Ectodermal cell (in vitro differentiated cells): ENCODE measurements at regions not wholly inside any gene's neighbourhood (a gene's known extent, or its start where the extent isn't known, plus 50 kb on each side); places are given as distances from the start of the nearest gene placed in this dataset.
"Not testable (repeated sequence)": the region's sequence is repeated elsewhere in the genome, so short reads cannot be mapped to it uniquely, and the experiment has no call there.

ENCODE experiments used
- H3K27ac ChIP-seq: 2 replicates; pipeline ENCODE4 v1.7.0; 2013; ENCODE audit warnings: mild to moderate bottlenecking, low read depth, low read length; ENCODE audit not compliant: insufficient read depth, poor library complexity, severe bottlenecking
- H3K27me3 ChIP-seq: 2 replicates; pipeline ENCODE4 v1.7.0; 2013; ENCODE audit warnings: mild to moderate bottlenecking, low read length; ENCODE audit not compliant: insufficient read depth, control insufficient read depth, poor library complexity, severe bottlenecking
- H3K36me3 ChIP-seq: one replicate; pipeline ENCODE4 v1.7.0; 2013; ENCODE audit warnings: low read length; ENCODE audit not compliant: control insufficient read depth, insufficient read depth
- H3K4me1 ChIP-seq: one replicate; pipeline ENCODE4 v1.7.0; 2013; ENCODE audit warnings: low read length; ENCODE audit not compliant: control insufficient read depth, insufficient read depth
- H3K4me3 ChIP-seq: 2 replicates; pipeline ENCODE4 v1.7.0; 2013; ENCODE audit warnings: low read depth, low read length, control low read depth; ENCODE audit not compliant: insufficient read depth
- H3K9me3 ChIP-seq: 2 replicates; pipeline ENCODE4 v1.7.0; 2013; ENCODE audit warnings: mild to moderate bottlenecking, low read length, moderate library complexity; ENCODE audit not compliant: control insufficient read depth
- WGBS, 2 experiments: methylation state at CpG; one replicate each; pipeline ENCODE4 v1.1.7; 2013; ENCODE audit warnings: missing lambda C conversion rate in 2 of 2; 5-methylcytosine and 5-hydroxymethylcytosine counted together

- 0 to 1% methylated on average over 17 to 19 of the region's 19 CpGs for WGBS, 2 experiments
- H3K27me3 ChIP-seq: peaks cover 33% of the 10 kb centered on the region
- H3K4me3 ChIP-seq: peak overlapping the region; percentile 53
- no peak overlapping the region for H3K27ac ChIP-seq
- H3K4me1 ChIP-seq: no peaks in the 10 kb centered on the region
- no peaks in the 10 kb centered on the region for H3K9me3 ChIP-seq
- no peaks in the 10 kb centered on the region for H3K36me3 ChIP-seq
Observed at GRCh38 chr15:98547741-98548138, 100.6 kb upstream of the IGF1R start.

- Histone ChIP-seq H3K9me3 (no peaks in the 10 kb centered on the region), H3K27ac (no peak overlapping the region), H3K4me1 (no peaks in the 10 kb centered on the region), H3K36me3 (no peaks in the 10 kb centered on the region), H3K4me3 (peak overlapping the region; percentile 53), H3K27me3 (peaks cover 33% of the 10 kb centered on the region)
- WGBS, 2 experiments: 0% methylated on average over 65 of the region's 65 CpGs
Observed at GRCh38 chr15:98548139-98548971, 100.0 kb upstream of the IGF1R start.

DNA sequence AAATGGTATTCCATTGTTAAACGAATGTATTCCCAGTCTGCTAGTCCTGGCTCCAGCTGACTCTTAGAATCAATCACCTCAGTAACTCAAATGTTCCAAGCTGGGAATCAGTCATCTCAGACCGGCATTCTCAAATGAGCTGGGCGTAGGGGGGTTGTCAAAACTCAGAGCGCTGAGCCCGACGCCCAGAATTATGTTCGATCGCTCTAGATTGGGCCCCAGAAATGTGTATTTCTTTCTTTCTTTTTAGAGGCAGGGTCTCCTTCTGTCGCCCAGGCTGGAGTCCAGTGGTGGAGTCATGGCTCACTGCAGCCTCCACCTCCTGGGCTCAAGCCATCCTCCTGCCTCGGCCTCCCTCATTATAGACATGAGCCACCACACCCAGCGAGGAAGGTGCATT is 99.3 kb upstream of the IGF1R start:
- H3K4me3 ChIP-seq: peak overlapping the region; percentile 53
- H3K4me1 ChIP-seq: no peaks in the 10 kb centered on the region
- H3K9me3 ChIP-seq: no peaks in the 10 kb centered on the region
- no peak overlapping the region for H3K27ac ChIP-seq
- WGBS, 2 experiments: 72 to 73% methylated on average over 11 of the region's 11 CpGs
- peaks cover 33% of the 10 kb centered on the region for H3K27me3 ChIP-seq
- H3K36me3 ChIP-seq: no peaks in the 10 kb centered on the region

DNA sequence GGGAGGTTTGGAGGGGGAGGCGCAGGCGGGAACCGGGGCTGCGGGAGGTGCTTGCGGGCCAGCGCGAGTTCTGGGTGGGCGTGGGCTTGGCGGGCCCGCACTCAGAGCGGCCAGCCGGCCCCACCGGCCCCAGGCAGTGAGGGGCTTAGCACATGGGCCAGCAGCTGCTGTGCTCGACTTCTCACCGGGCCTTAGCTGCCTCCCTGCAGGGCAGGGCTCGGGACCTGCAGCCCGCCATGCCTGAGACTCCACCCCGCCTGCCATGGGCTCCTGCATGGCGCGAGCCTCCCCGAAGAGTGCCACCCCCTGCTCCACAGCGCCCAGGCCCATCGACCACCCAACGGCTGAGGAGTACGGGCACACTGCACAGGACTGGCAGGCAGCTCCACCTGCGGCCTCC is 98.6 kb upstream of the IGF1R start:
- no peaks in the 10 kb centered on the region for H3K9me3 ChIP-seq
- no peak overlapping the region for H3K27ac ChIP-seq
- no peak overlapping the region for H3K4me3 ChIP-seq
- H3K4me1 ChIP-seq: no peaks in the 10 kb centered on the region
- H3K36me3 ChIP-seq: no peaks in the 10 kb centered on the region
- peaks cover 33% of the 10 kb centered on the region for H3K27me3 ChIP-seq
- WGBS, 2 experiments: 94 to 95% methylated on average over 26 of the region's 26 CpGs

- H3K9me3 ChIP-seq, H3K4me1 ChIP-seq, H3K36me3 ChIP-seq, H3K27ac ChIP-seq, H3K4me3 ChIP-seq: not testable (repeated sequence)
- H3K27me3 ChIP-seq: peaks cover 33% of the 10 kb centered on the region
- 95 to 98% methylated on average over 7 of the region's 7 CpGs for WGBS, 2 experiments
Observed at GRCh38 chr15:98550363-98550762, 98.0 kb upstream of the IGF1R start.

DNA sequence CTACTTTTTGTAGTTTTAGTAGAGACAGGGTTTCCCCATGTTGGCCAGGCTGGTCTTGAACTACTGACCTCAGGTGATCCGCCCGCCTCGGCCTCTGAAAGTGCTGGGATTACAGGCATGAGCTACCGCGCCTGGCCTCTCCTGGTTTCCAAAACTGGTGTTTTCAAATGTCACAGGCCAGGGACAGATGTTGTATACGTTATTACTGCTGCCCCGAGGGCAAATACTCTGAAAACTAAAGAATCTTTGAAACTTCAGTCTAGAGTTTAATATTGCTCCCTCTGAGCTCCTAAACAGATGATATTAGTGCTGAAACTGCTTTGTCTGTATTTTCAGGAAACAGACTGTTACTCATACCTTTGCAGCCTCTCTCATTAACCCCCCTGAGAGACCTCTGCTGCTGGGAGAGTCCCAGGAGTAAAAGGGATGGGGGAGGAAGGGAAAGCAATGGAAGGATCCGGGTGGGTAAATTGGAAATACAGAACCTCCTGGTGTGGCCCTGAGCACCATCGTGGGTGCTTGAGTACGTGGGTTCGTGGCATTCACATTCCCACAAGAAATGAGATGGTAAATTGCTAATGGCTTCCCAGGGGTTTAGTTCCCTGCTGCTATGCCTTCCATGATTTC is 96.3 kb upstream of the IGF1R start:
- peaks cover 21% of the 10 kb centered on the region for H3K27me3 ChIP-seq
- 68 to 74% methylated on average over 11 of the region's 11 CpGs for WGBS, 2 experiments
- H3K4me1 ChIP-seq: no peaks in the 10 kb centered on the region
- no peak overlapping the region for H3K4me3 ChIP-seq
- no peaks in the 10 kb centered on the region for H3K36me3 ChIP-seq
- no peaks in the 10 kb centered on the region for H3K9me3 ChIP-seq
- H3K27ac ChIP-seq: no peak overlapping the region

DNA sequence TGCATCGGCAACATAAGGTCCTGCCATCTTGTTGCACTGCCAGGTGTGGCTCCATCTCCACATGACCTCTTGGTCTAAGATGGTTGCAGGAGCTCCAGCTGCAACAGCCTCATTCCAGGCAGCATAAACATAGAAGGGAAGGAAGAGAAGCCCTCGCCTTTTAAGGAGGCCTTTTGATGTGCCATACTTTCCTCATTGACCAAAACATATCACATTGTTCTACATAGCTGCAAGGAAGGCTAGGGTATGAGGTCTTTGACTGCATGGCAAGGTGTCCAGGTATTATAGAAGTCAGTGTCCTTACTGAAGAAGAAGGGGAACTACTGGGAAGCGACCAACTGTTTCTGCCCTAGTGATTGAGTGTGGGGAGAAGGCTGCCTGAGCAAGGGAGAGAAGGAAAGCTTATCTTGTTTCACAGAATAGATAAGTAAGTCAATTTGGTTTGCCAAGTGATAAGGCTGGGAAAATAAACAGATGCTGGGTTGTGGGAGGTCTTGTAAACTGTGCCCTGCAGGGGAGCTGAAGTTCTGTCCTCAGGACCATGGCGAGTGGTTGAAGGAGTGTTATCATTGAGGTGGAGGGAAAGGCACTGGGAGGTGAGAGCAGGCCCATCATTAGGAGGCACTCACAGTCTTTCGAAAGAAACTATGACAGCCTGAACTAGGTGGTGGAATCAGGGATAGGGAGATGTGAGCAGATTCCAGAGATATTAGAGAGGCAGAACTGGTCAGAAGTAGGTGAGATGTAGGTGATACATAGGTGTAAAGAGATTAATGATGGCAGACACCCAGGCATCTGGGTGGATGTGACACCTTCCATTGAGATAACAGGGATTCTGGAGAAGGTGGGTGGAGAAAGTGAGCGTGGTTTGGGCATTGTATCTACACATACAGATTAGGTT is 93.8 kb upstream of the IGF1R start:
- Histone ChIP-seq H3K27me3 (no peaks in the 10 kb centered on the region), H3K36me3 (no peaks in the 10 kb centered on the region), H3K4me1 (no peaks in the 10 kb centered on the region), H3K27ac (no peak overlapping the region), H3K4me3 (no peak overlapping the region), H3K9me3 (no peaks in the 10 kb centered on the region)
- WGBS, 2 experiments: 87% methylated on average over 4 to 6 of the region's 6 CpGs

DNA sequence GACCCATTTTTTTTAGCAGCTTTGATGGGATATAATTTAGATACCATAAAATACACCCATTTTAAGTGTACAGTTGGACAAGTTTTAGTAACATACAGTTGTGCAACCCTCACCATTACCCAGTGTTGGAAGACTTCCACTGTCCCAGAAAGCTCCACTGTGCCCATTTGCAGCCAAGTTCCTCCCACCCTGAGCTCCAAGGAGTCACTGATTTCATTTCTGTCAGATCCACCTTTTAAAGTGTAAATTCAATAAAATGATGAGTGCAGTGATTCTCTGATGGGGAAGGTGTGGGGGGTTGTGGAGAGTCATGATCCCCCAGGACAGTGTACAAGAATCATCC is 93.2 kb upstream of the IGF1R start:
- Histone ChIP-seq H3K36me3 (no peaks in the 10 kb centered on the region), H3K27me3 (no peaks in the 10 kb centered on the region), H3K4me3 (no peak overlapping the region), H3K9me3 (no peaks in the 10 kb centered on the region), H3K4me1 (no peaks in the 10 kb centered on the region), H3K27ac (no peak overlapping the region)

- Histone ChIP-seq H3K4me3 (no peak overlapping the region), H3K9me3 (no peaks in the 10 kb centered on the region), H3K27ac (no peak overlapping the region), H3K36me3 (no peaks in the 10 kb centered on the region), H3K27me3 (no peaks in the 10 kb centered on the region), H3K4me1 (no peaks in the 10 kb centered on the region)
- WGBS, 2 experiments: 84 to 91% methylated on average over 4 of the region's 4 CpGs
Observed at GRCh38 chr15:98556321-98556720, 92.0 kb upstream of the IGF1R start.

DNA sequence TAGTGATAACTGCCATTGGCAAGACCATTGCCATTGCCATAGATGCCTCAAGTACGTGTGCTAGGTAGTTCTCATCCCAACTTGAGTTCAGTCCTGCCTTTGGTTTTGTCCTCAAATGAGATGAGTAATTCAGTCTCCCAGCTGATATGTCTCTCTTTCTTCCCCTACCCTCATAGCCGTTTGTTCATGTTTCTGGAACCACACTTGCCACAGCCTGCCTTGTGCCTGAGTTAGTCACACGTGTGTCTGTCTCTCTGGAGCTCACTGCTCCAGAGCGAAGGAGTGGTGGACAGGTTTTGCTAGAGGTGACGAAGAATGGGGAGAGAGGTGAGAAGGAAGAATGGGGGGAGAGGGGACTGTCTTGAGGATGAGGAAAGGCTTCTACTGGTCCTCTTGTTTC is 88.0 kb upstream of the IGF1R start:
- no peaks in the 10 kb centered on the region for H3K27me3 ChIP-seq
- no peak overlapping the region for H3K27ac ChIP-seq
- H3K36me3 ChIP-seq: no peaks in the 10 kb centered on the region
- WGBS, 2 experiments: 91 to 95% methylated on average over 5 of the region's 5 CpGs
- no peak overlapping the region for H3K4me3 ChIP-seq
- no peaks in the 10 kb centered on the region for H3K9me3 ChIP-seq
- H3K4me1 ChIP-seq: no peaks in the 10 kb centered on the region
